Fibroblast of pulmonary artery (primary cell): ENCODE measurements at regions not wholly inside any gene's neighbourhood (a gene's known extent, or its start where the extent isn't known, plus 50 kb on each side); places are given as distances from the start of the nearest gene placed in this dataset.
A peak's percentile ranks its signal among the peaks of the same experiment; 100 is the strongest.
"Not testable (repeated sequence)": the region's sequence is repeated elsewhere in the genome, so short reads cannot be mapped to it uniquely, and the experiment has no call there.

Experiments used
- DNase-seq: peaks from one replicate; pipeline ENCODE4 v3.0.0-alpha.2; 2010; ENCODE audit warnings: low read depth
- H3K4me3 ChIP-seq: replicated peaks from 2 replicates; pipeline ENCODE4 v1.5.1; 2011; ENCODE audit warnings: low read depth, mild to moderate bottlenecking, control low read depth, low read length, moderate library complexity
- TF ChIP-seq, protein P1 (sequence below): IDR thresholded peaks from 2 replicates; pipeline ENCODE4 v1.5.1; 2011; ENCODE audit warnings: mild to moderate bottlenecking, control low read depth, low read length, inconsistent platforms; ENCODE audit errors: missing control alignments

DNA sequence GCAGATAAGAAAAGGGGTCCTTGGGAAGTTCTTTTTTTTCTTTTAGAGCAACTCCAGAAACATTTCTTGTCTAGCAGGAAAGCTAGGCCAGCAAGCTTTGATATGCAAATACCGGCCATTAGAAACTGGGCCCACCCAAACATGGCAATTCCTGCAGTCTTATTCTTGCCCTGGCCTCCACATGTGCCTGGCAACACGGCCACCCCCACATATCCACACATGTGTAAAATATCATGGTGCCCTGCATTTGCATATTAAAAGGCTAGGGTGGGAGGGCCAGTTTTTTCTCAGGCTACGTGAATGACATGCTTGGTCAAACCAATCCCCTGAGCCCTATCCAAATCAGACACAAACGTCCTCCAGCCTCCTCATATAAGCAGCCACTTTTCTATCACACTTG is 171.7 kb upstream of the ZCCHC13 start:
- TF ChIP-seq, protein P1, sequence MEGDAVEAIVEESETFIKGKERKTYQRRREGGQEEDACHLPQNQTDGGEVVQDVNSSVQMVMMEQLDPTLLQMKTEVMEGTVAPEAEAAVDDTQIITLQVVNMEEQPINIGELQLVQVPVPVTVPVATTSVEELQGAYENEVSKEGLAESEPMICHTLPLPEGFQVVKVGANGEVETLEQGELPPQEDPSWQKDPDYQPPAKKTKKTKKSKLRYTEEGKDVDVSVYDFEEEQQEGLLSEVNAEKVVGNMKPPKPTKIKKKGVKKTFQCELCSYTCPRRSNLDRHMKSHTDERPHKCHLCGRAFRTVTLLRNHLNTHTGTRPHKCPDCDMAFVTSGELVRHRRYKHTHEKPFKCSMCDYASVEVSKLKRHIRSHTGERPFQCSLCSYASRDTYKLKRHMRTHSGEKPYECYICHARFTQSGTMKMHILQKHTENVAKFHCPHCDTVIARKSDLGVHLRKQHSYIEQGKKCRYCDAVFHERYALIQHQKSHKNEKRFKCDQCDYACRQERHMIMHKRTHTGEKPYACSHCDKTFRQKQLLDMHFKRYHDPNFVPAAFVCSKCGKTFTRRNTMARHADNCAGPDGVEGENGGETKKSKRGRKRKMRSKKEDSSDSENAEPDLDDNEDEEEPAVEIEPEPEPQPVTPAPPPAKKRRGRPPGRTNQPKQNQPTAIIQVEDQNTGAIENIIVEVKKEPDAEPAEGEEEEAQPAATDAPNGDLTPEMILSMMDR, result no peak
- H3K4me3 ChIP-seq, result no peak overlapping the region
- no peak for DNase-seq

DNA sequence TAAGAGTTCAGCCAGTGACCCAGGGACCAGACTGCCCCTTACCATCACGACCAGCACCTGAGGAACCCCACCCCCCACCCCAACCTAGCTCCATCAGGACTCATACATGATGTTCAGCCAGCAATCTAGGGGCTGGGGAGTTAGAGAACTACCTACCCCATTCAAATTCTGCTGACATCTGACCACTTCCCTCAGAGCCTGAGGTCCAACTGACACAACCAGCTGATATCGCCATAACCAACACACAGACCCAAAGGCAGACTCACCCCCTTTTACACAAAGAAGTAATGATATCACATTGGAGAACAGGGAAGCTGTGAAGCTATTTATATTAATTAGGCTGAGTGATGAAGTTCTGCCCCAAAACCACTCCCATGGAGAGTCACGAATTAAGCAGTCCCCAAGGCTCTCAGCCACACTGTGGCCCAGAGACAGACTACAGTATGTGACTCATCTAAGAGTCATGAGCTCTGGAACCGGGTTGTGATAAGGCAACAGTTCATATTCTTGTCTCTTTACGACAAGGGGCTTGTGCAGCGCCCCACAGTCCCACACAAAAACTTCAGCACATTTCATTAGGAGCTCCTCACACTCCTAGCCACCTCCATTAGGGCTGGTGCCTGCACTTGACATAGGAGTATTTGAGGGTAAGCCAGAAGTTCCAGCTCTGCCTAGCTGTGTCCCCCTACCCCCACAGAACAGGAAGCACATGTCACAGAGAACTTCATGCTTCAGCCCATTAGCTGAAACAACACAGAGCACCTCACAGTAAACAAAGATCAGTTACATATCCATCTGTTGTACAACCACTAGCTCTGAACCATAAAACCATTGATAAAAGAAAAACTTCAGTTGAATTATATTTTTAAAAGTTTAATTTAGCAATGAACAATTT is 184.7 kb upstream of the ZCCHC13 start:
- no peak overlapping the region for H3K4me3 ChIP-seq
- TF ChIP-seq, protein P1, result no peak
- DNase-seq, result peak; percentile 33

DNA sequence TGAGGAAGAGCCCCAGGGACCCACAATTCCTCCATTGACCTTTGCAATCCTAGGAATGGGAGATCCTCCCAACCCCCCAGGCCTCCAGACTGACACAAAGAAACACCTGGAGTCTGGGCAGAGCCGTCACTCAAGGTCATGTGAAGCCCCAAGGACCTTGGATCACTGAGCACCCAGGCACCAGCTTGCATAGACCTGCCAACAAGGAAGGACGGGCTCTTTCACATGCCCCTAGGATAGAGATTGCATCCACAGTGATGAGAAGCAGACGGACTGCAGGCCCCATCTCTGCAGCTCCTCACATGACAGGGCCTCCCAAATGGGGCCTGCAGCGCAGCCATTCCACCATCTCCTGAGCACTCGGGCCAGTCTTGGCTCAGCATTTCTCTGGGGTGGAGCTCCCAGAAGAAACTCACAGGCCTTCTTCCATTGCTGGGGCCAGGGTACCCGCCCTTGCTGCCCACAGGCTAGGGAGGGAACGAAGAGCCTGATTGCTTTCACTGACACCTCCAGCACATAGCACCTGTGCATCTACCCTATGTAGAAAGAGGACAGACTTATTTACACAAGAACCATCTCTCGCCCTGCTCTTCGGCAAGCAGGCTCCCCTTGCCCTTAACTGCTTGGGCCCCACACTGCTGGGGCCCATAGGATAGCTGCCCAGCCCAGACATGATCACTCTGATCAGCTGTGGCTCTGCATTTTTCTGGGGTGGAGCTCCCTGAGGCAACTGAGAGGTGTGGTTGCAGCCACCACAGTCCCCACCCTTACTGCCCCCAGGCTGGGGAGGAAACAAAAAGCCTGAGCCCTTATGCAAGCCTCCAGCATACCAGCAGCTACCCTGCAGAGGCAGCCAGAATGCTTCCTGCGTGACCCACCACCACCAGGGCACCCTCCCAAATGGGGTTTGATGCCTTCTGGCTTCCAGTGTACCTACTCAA is 185.7 kb upstream of the ZCCHC13 start:
- H3K4me3 ChIP-seq, result no peak overlapping the region
- TF ChIP-seq, protein P1, result no peak
- no peak for DNase-seq

DNA sequence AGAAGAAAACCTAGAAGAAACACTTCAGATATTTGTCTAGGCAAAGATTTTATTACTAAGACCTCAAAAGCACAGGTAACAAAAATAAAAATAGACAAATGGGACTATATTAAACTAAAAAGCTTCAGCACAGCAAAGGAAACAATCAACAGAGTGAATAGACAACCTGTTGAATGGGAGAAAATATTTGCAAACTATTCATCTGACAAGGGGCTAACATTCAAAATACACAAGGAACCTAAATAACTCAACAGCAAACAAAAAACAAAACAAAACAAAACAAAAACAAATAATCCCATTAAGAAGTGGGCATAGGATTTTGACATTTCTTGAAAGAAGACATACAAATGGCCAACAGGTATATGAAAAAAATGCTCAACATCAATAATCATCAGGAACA is 192.7 kb upstream of the ZCCHC13 start:
- DNase-seq, result no peak
- TF ChIP-seq, protein P1, result no peak
- H3K4me3 ChIP-seq, result no peak overlapping the region

DNA sequence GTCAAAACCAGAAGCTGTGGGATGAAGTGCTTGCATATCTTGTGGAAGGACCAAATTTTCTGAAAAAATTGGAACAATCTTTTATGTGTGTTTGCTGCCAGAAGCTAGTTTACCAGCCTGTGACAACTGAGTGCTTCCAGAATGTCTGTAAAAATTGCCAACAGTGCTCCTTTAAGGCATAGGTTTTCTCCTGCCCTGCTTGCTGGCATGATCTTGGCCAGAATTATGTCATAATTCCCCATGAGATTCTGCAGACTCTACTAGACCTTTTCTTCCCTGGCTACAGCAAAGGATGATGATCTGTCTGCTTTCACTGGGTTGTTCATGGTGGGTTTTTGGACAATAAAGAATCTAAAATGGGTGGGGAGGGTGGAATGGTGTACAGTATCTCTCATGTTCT is 196.3 kb upstream of the ZCCHC13 start:
- no peak for DNase-seq
- TF ChIP-seq, protein P1, result no peak
- no peak overlapping the region for H3K4me3 ChIP-seq

DNA sequence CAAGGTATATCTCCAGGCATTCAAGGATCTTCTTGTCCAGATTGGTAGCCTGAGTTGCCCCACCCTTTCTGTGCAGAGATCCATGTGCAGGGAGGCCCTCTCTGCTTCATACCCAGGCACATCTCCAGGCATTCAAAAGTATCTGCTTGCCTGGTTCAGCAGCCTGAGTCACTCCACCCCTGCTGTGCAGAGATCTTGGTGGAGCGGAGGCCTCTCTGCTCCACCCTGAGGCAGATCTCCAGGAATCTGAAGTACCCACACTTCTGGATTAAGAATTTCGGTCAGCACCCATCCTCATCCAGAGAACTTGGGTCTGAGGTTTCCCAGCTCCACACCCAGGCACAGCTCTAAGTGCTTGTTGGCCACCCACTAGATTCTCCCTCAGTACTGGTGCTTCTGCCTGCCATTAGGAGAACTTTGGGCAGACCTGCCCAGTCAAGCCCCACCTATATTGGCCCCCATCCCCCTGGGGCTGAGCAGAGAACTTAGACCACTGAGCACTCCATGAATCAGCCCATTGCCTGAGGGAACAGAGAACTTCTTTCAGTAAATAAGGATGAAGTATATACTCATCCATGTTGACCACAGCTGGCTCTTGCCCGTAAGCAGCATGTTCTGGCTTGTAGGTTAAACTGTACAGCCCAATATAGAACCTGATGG is 199.5 kb upstream of the ZCCHC13 start:
- TF ChIP-seq, protein P1, result no peak

DNA sequence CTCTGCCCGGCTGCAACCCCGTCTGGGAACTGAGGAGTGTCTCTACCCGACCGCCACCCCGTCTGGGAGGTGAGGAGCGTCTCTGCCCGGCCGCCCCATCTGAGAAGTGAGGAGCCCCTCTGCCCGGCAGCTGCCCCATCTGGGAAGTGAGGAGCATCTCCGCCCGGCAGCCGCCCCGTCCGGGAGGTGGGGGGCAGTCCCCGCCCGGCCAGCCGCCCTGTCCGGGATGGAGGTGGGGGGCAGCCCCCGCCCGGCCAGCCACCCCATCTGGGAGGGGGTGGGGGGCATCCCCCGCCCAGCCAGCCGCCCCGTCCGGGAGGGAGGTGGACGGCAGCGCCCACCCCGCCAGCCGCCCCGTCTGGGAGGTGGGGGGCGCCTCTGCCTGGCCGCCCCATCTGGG is 205.6 kb upstream of the ZCCHC13 start:
- DNase-seq, H3K4me3 ChIP-seq: not testable (repeated sequence)

More for the DNA sequence above, 199.5 kb upstream of the ZCCHC13 start:
- H3K4me3 ChIP-seq, result no peak overlapping the region
- DNase-seq, result no peak
